DMS79 treated with DMSO at 0.1 percent for 48 hours (cell line): ENCODE measurements at regions not wholly inside any gene's neighbourhood (a gene's known extent, or its start where the extent isn't known, plus 50 kb on each side); places are given as distances from the start of the nearest gene placed in this dataset.

ENCODE experiments used
- DNase-seq: peaks from one replicate; lab custom pipeline; 2025; lab: John Stamatoyannopoulos, UW

DNA sequence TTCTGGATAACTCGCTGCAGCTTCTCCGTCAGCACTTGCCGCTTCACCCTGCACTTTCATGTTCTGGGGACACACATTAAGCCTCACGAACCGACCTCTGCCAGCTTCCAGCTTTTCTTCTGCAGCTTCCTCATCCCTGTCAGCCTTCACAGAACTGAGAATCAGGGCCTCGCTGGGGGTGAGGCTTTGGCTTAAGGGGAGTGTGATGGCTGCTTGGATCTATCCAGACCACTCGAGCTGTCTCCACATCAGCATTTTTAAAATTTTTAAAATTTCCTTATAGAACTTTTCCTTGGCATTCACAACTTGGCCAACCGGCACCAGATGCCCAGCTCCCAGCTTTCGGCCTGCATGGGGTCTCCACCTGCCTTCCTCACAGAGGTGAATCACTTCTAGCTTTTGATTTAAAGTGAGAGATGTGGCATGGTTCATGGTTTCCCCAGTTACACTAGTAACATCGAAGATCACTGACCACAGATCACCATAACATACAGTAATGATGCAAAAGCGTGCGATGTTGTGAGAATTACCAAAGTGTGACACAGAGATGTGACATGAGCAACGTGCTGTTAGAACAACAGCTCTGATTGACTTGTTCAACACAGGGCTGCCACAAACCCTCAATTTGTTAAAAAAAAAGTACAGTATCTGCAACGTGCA is 139.1 kb upstream of the C14orf180 start:
- no peak for DNase-seq

DNA sequence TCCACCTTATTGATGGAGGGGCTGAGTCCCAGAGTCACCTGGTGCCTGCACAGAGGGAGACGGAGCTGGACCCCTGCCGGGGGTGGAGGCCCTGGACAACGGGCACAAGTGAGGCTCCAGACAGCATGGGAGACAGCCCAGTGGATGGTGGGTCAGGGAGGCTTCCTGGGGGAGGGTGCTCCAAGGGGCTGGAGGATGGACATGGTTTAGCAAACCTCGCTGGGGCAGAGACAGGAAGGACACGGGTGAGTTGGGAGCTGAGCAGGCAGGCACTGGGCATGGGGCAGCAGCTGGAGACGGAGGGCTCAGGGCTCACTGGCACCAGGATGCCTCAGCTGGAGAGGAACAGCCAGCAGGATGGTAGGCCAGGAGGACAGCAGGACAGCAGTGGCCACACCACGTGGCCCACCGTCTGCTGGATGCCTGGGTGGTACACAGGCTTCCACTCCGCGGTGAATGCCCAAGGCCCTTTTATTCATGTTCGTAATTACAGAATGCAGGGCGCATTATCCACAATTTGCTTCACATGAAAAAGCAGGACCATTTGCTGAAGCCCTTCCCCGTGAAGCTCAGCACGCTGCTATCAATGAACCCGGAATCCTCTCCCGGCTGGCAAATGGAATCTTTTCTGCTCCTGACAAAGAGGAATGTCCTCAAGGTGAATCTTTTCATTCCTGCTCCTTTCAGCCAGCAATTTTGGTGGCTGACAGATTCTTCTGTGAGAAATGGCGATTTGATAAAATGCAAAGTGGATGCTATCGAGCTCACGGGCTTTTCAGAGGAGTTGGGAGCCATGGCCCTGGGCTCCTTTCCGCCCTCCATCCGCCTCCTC is 138.1 kb upstream of the C14orf180 start:
- no peak for DNase-seq

DNA sequence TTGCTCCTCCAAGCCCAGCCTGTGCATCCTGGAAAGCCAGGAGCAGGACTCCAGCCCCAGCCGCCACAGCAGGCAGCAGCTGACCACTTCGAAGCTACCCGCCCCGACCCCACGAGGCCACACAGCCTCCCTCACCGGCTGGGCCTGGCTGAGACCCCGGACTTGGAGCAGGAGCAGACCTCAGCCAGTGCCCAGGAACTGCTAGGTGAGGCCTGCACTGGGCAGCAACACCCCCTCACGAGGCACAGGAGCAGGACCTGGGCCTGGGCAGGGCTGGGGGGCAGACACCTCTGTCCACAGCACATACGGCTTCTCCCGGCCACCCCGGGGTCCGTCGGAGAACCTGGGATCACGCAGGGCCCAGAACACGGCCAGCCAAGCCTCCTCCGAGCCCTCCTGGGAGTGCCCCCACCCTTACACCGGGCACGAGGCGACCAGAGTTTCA is 137.4 kb upstream of the C14orf180 start:
- no peak for DNase-seq

DNA sequence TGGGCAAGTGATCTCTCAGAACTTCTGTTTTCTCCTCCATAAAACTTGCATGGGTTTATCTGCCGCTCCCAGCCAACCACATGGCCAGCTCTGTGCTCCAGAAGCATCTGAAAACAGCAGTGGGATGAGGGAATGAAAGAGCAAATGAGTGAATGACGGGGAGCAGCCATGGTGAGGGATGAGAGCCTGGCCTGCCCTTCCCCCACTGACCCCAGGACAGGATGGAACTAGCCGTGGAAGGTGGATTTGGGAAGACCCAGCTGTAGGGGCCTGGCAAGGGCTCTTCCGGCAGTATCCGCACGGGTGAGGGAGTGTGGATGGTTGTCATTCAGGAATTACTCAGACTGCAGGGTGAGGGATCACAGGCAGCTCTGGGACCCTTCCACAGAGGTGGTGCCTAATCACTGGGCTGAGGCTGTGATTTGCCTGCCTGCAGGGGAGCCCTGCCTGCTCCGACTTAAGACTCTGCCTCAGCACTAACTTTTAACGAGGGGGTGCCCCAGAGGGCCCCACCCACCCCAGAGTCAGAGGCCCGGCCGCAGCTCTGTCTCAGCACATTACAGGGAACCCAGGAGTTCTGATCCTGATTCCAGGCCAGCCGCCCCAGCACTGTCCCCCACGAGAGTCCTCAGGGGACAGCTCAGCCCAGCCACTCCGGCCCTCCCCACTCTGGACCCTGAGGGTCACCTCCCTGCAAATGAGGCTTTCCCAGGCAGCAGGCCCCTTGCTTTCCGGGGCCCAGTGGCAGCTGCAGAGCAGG is 136.8 kb upstream of the C14orf180 start:
- no peak for DNase-seq

DNA sequence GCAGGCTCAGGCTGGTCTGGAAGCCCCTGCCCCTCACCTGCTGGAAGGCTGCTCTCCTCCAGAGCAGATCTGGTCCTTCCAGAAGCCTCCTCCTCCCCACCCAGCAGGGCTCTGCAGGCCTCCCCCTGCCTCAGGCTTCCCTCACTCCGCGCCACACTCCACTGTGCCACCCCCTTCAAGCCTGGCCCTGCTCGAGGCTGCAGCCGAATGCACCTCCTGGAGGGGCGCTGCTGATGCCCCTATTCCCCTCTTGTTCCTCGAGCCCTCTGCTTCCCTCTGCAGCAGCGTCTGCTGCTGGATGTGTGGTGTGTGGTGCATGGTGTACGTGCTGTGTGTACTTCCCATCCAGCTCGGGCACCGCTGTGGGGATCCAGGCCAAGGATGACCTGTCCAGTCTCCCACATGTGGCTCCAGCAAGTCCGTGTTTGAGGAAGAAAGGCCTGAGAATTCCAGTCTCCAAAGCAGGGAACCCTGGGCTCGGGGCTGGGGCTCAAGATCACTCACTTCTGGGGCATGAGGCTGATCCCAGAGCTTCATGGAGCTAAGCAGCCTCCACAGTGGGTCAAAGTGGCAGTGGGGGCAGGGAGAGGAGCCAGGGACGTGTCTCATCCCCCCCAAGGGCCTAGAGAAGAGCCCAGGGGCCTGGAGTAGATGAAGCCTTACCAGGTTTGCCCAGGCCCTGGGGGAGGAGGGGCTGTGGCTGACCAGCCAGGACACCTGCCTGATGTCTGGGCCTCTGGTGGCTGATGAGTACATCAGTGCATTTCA is 136.0 kb upstream of the C14orf180 start:
- DNase-seq, result no peak

DNA sequence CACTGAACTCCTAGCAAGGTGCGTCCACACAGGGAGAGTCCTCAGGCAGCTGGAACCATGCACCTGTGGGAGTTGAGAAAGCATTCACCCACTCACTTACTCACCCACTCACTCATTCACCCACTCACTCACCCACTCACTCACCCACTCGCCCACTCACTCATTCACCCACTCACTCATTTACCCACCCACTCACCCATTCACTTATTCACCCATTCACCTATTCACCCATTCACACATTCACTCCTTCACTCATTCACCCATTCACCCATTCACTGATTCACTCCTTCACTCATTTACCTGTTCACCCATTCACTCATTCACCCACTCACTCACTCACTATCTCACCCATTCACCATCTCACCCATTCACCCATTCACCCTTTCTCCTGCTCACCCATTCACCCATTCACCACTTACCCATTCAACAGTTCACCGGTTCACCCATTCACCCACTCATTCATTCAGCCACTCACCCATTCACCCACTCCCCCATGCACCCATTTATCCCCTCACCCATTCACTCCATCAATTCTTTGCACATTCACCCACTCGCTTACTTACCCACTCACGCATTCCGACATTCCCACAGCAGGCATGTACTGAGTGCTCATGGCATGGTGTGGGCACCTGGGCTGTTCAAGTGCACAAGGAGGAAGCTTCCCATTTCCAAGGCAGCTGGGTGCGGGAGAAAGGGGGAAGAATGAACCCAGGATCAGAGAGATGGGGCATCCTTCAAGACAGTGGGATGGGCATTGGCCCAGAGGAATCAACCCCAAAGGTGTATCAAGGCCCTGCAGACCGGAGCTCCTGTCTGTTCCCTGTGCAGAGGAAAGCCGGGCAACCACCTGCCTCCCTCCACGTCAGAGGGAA is 135.2 kb upstream of the C14orf180 start:
- no peak for DNase-seq

DNA sequence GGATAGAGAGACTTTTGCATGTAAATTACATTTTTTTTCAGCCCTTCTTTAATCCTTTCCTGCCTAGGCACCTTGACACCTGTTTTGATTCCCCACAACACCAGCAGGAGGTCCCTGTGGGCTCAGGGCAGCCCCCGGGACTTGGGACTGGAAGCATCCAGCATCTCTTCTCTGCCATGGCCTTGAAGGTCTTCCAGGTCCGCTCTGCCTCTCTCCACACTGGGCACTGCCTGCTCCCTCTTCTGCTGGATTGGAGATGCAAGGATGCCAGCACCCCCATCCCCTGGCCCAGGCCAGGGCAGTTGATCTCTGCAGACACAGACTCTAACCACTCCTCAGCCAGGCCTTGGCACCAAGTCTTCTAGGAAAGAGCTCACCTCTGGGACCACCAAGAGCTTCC is 134.5 kb upstream of the C14orf180 start:
- no peak for DNase-seq

DNA sequence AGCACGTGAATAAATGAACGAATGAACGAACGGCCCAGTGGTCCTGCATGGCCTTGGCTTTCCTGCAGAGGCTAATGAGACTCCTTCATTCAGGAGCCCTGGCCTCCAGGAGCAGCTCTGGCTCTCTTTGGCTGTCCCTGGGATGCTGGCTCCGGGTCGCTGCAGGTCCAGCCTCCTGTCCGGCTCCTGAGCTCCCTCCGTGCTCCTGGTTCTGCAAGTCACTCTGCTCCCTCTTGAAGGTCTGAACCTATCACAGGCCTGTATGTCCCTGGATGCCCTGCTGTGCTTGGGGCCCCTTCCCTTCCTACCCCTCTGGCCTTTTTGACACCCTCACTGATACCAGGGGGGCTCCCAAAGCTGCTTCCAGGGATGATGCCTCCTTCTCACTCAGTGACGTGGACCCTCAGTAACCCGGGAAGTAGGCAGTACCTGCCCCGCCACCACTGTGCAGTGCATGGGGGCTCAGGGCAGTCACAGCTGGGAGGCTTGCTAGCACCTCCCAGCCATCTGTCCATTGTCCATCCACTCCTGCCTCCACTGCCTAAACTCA is 133.7 kb upstream of the C14orf180 start:
- no peak for DNase-seq

DNA sequence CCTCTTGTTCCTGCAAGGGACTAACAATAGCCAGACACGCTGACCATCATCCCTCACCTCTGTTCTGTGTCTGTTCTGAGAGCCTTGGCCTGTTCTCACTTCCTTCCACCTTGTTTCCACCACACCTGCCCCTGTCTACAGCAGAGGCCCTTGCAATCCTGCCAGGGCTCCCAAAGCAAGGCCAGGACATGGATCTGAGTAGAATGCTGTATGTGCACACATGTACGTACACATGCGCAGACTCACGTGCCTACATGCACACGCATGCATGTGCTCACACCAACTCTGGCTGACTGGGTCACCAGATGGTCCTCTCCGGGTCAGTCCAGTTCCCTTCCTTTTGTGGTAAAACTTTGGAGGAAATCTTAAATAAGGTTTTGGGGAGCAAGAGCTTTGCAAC is 133.0 kb upstream of the C14orf180 start:
- DNase-seq, result no peak

DNA sequence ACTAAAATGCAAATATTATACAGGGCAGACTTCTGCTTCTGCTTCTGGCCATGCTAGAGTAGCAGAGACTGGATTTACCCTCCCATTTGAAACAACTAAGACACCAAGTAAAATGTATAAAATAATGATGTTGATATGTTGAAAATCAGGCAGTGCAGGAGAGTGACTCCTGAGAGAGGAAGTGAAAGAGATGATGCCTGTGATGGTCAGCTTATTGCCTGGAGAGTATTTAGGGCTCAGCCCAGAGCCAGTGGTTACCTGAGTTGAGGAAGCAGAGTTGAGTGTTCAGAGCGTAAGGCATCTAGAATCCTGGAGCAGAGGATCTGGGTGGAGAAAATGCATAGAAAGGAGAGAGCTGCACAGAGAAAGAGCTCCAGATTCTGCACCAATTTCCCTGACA is 131.8 kb upstream of the C14orf180 start:
- no peak for DNase-seq

DNA sequence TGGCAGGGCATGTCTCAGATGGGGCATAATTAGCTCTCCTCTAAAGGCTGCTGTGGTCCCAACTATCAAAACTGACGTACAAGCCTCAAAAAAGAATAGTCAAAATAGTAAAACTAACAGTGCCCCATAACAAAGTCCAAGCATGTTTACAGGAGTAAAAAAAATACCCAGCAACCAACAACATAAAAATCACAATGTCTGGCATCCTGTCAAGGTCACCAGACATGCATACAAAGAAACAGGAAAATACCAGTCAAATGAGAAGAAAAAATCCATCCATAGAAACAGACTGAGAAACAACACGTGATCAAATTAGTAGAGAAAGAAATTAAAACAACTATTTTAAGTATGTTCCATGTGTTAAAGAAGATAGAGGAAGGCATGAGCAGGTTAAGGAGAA is 131.2 kb upstream of the C14orf180 start:
- DNase-seq, result no peak

DNA sequence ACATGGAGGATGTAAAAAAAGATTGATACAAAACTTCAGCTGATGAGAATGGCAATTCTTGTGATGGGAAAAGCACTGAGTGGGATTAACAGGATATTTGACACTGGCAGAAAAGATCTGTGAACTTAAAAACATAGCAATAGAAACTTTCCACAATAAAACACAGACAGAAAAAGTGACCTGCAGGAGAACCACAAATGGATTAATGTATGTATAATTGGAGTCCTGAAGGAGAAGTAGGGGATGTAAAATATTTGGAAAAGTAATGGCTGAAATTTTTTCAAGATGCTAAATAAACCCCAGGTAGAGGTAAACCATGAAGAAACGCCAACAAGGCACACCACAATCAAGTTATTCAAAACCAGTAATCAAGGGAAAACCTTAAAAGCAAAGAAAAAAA is 130.8 kb upstream of the C14orf180 start:
- DNase-seq, result no peak

DNA sequence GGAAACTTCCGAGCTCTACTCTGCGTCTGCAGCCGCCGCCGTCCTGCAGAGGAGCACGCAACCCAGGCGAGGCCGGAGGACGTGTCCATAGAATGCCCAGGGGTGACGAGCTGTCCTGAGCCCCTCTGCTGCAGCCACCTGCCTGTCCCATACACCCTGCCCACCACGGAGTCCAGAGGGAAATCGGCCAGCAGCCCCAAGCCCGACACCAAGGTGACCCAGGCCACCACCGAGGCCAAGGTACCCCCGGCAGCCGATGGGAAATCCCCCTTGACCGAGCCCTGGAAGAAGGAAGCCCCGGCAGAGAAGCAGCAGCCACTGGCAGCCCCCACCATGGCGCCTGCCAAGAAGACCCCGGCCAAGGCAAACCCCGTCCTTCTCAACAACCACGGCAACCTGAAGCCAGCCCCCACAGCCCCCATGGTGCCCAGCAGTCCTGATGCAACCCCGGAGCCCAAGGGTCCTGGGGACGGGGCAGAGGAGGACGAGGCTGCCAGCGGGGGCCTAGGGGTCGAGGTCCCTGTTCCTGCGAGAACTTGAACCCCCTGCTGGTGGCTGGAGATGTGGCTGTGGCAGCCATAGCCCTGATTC is 128.7 kb upstream of the C14orf180 start:
- no peak for DNase-seq

DNA sequence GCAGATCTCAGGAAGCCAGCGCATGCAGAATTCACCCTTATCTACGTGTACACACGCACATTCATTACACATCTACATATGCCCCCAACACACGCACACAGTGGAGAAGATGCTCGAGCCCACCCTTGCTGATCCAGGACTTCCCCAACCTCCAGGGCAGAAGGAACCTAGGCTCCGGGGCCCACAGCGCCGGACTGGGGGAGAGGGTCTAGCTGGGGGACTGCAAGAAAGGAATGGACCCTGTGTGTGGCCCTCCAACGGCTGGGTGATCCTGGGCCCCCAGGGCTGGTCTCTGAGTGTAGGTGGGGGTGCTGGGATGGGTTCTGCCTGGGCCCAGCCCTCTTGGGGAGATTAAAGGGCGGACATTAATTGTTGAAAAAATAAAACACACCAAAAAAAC is 128.1 kb upstream of the C14orf180 start:
- no peak for DNase-seq

DNA sequence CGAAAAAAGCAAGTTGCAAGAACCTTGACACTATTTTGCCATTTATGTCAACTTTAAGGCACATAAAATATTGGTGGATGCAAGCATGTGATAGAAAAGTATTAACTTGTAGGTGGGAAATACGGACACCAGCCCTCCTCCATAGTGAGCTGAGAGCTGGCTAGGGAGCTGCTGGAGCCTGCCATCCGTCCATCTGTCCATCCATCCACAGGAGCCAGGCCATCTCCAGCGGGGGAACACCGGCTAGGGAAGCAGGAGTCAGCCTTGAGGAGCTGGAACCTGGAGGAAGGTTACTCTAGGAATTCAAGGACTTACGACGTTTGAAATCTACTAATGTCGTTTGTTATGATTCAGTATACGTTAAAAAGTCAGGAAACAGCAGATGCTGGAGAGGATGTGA is 120.7 kb upstream of the C14orf180 start:
- DNase-seq, result no peak

DNA sequence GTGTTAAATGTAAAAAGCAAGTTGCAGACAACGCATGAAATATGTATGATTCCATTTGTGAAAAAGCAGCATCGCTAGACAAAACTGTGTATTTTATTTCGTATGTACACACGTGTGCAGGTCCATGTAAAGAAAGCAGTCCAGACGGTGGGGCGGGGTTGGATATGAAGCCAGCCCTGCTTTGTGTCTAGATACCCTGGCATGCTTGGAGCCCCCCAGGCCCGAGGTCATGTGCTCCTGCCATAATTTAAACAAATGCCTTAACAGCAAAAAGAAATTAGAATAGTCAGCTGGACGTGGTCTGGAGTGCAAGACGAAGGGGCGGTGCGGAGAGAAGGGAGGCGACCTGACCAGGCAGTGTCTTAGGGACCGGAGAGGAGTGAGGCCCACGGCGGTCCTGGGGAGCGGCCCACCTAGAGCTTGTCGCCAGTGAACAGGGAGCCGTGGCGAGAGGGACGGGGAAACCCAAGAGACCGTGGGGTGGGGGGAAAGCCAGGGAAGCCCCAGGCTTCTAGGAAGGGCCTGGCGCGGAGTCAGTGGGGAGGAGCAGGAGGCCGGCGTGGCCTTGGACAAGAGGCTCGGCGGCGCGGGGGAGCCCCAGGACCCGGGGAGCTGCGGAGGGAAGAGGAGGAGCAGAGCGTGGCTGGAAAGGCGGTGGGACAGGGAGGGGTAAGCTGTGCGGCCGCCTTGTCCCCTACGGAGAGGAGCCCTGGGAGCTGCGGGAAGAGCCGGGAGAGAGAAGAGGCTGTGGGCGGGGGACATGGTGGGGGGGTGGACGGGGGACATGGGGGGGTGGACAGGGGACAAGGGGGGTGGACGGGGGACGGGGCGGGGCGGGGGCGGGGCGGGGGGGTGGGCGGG is 118.5 kb upstream of the C14orf180 start:
- no peak for DNase-seq

DNA sequence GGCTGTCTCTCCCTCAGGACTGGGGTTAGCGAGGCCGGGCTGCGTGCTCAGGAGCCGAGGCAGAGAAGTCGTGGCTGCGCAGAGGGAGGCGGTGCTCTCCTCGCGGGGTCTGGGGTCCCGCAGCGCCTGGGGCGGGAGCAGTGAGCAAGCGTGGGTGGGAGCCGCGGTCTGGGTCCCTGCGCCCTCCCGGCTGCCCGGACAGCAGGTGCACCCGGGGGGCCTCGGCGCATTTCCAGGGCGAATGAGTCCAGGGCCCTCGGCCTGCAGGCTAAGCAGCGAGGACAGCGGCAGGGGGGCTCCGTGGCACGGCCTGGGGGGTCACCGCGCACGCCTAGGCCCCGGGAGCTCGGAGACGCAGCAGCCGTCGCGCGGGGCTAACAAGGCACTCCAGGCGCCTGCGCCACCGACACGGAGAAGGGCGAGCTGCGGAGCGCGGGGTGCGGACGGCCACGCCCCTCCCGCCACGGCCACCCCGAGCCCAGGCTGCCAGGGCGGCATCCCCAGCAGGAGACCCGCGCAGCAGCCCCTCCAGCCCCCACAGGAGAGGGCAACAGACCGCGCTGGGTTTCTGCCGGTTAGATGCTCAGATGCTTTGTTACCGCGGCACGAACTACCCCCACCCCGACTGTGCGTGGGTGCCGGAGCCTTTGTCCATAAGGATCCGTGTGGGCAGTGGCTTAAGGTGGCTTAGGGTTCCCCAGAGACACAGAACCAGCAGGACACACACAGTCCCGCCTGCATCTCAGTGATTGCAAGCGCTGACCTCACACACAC is 117.7 kb upstream of the C14orf180 start:
- DNase-seq, result peak; percentile 45
